HG02973 (cell line): ENCODE measurements at regions not wholly inside any gene's neighbourhood (a gene's known extent, or its start where the extent isn't known, plus 50 kb on each side); places are given as distances from the start of the nearest gene placed in this dataset.
A peak's percentile ranks its signal among the peaks of the same experiment; 100 is the strongest.
"Not testable (repeated sequence)": the region's sequence is repeated elsewhere in the genome, so short reads cannot be mapped to it uniquely, and the experiment has no call there.

Experiments used
- ATAC-seq: cut with Tn5 transposase; IDR thresholded peaks from one replicate; pipeline ENCODE4 v1.9.1; 2021; ENCODE audit warnings: moderate library complexity; ENCODE audit not compliant: unreplicated experiment

GRCh38 chr4:74505355-74505978, 60.5 kb downstream of the AREG start:
- not testable (repeated sequence) for ATAC-seq

- not testable (repeated sequence) for ATAC-seq
Measured at GRCh38 chr4:74509363-74509762, 64.4 kb downstream of the AREG start.

- no peak for ATAC-seq
Measured at GRCh38 chr4:74516303-74516702, 71.4 kb downstream of the AREG start.

- ATAC-seq, result no peak
Measured at GRCh38 chr4:74517996-74518395, 73.1 kb downstream of the AREG start.

- no peak for ATAC-seq
Measured at GRCh38 chr4:74522251-74522991, 77.5 kb downstream of the AREG start.

- ATAC-seq, result no peak
Measured at GRCh38 chr4:74523096-74523495, 78.2 kb downstream of the AREG start.

- no peak for ATAC-seq
Measured at GRCh38 chr4:74524985-74525384, 80.0 kb downstream of the AREG start.

GRCh38 chr4:74527049-74527448, 82.1 kb downstream of the AREG start:
- no peak for ATAC-seq

GRCh38 chr4:74528178-74528577, 83.2 kb downstream of the AREG start:
- no peak for ATAC-seq

GRCh38 chr4:74529284-74530041, 84.5 kb downstream of the AREG start:
- ATAC-seq, result no peak

- peak; percentile 92 for ATAC-seq
Measured at GRCh38 chr4:74531963-74532794, 87.2 kb downstream of the AREG start.

GRCh38 chr4:74534121-74534520, 89.2 kb downstream of the AREG start:
- no peak for ATAC-seq

- no peak for ATAC-seq
Measured at GRCh38 chr4:74534936-74535335, 90.0 kb downstream of the AREG start.

GRCh38 chr4:74535512-74535911, 90.6 kb downstream of the AREG start:
- no peak for ATAC-seq

- ATAC-seq, result no peak
Measured at GRCh38 chr4:74536557-74536956, 91.6 kb downstream of the AREG start.

- ATAC-seq, result no peak
Measured at GRCh38 chr4:74537459-74537858, 92.5 kb downstream of the AREG start.

GRCh38 chr4:74539044-74539790, 94.3 kb downstream of the AREG start:
- no peak for ATAC-seq

GRCh38 chr4:74540193-74540592, 95.3 kb downstream of the AREG start:
- no peak for ATAC-seq

GRCh38 chr4:74541667-74542066, 96.7 kb downstream of the AREG start:
- ATAC-seq, result no peak

- peak; percentile 92 for ATAC-seq
Measured at GRCh38 chr4:74543231-74543781, 98.4 kb downstream of the AREG start.
